Activated CD4-positive, CD25-positive, alpha-beta regulatory T cell treated with anti-CD3 and anti-CD28 coated beads, Interleukin-2, amount 50 U/mL, for 16 hours (primary cell): ENCODE measurements at regions not wholly inside any gene's neighbourhood (a gene's known extent, or its start where the extent isn't known, plus 50 kb on each side); places are given as distances from the start of the nearest gene placed in this dataset.
"Not testable (repeated sequence)": the region's sequence is repeated elsewhere in the genome, so short reads cannot be mapped to it uniquely, and the experiment has no call there.

ENCODE experiments used
- DNase-seq: peaks from one replicate; pipeline ENCODE4 v3.0.0-alpha.2; 2020; ENCODE audit warnings: low read depth, low spot score

- no peak for DNase-seq
Measured at GRCh38 chr3:104126864-104127553, 1239.7 kb upstream of the ALCAM start.

- DNase-seq: no peak
Measured at GRCh38 chr3:104127830-104128229, 1238.9 kb upstream of the ALCAM start.

GRCh38 chr3:104132566-104133403 is 1233.9 kb upstream of the ALCAM start:
- no peak for DNase-seq

- no peak for DNase-seq
Measured at GRCh38 chr3:104133630-104134029, 1233.1 kb upstream of the ALCAM start.

GRCh38 chr3:104137116-104137515 is 1229.6 kb upstream of the ALCAM start:
- no peak for DNase-seq

GRCh38 chr3:104145164-104145563 is 1221.5 kb upstream of the ALCAM start:
- no peak for DNase-seq

GRCh38 chr3:104149154-104149553 is 1217.6 kb upstream of the ALCAM start:
- no peak for DNase-seq

GRCh38 chr3:104150724-104151123 is 1216.0 kb upstream of the ALCAM start:
- DNase-seq: no peak

GRCh38 chr3:104154896-104155295 is 1211.8 kb upstream of the ALCAM start:
- no peak for DNase-seq

- DNase-seq: no peak
Measured at GRCh38 chr3:104165866-104166265, 1200.8 kb upstream of the ALCAM start.

GRCh38 chr3:104168386-104168785 is 1198.3 kb upstream of the ALCAM start:
- DNase-seq: no peak

GRCh38 chr3:104175696-104176095 is 1191.0 kb upstream of the ALCAM start:
- DNase-seq: no peak

GRCh38 chr3:104176706-104177105 is 1190.0 kb upstream of the ALCAM start:
- no peak for DNase-seq

- no peak for DNase-seq
Measured at GRCh38 chr3:104178680-104179079, 1188.0 kb upstream of the ALCAM start.

GRCh38 chr3:104180906-104181305 is 1185.8 kb upstream of the ALCAM start:
- DNase-seq: no peak

- DNase-seq: no peak
Measured at GRCh38 chr3:104190681-104191080, 1176.0 kb upstream of the ALCAM start.

- DNase-seq: no peak
Measured at GRCh38 chr3:104198131-104198530, 1168.6 kb upstream of the ALCAM start.

- no peak for DNase-seq
Measured at GRCh38 chr3:104206925-104207324, 1159.8 kb upstream of the ALCAM start.

GRCh38 chr3:104214277-104214676 is 1152.4 kb upstream of the ALCAM start:
- DNase-seq: no peak

GRCh38 chr3:104214937-104215336 is 1151.8 kb upstream of the ALCAM start:
- DNase-seq: no peak

GRCh38 chr3:104219046-104219445 is 1147.7 kb upstream of the ALCAM start:
- not testable (repeated sequence) for DNase-seq

- no peak for DNase-seq
Measured at GRCh38 chr3:104234442-104235194, 1132.1 kb upstream of the ALCAM start.
